ENCODE measurements at regions not wholly inside any gene's neighbourhood (a gene's known extent, or its start where the extent isn't known, plus 50 kb on each side); places are given as distances from the start of the nearest gene placed in this dataset.

DNA sequence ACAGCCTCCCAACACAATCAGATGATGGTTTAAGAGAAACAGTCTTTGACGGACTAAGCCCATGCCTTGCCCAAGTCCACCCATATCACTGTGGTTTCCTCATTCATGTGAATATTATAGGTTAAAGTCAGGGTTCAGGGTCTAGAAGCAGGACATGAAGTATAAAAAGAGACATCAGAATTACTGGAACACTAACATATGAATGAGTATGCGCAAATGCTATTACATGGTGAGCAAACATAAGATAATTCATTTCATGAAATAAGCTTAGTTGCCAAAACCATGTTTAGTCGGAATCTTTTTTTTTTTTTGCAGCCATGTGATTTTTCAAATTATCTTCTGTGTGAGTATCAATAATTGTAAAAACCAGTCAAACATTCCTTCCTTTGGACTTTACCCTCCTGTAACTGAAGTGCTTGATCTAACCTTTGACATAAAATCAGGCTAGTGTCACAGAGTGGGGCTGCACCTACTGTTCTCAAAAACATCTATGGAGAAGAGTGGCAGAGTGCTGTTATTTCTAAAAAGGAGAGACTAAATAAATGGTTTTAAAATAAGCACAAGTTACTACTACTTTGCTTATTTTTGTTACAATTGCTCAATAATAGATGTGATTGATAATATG lies 84.9 kb upstream of the NRIP1 start:
- BruUV-seq (replicated peaks): no TSS peak
- no peak for DNase-seq (ENCODE audit: low read depth, low spot score)
- CTCF ChIA-PET: no interaction called here

DNA sequence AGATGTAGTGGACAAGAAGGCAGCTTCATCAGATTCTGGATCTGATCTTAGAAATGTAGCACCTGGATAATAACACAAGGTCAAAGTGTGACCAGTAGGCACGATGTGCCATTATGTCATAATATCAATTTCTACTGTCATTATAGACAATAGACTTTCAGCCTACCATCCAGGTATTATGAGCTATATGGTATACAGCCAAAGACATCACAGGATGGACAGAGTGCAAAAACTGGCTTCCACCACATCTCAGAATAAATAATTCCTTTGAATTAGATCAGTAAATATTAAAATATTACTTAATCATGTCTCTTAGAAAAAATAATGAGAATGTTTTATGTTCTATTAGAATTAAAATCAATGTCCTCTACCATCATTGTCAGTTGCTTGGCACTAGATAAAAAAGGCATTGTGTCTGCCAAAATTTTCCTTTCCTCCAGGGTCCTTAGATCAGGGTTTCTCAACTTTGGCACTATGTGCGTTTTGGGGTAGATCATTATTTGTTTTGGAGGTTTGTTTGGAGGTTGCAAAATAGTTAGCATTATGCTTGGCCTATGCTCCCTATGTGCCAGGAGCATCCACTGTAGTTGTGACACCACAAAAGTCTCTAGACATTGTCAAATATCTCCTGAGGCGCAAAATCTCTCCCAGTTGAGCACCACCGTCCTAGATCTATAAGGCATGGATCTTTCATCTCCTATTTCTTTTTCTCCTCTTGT lies 86.7 kb upstream of the NRIP1 start:
- no TSS peak for BruUV-seq (replicated peaks)
- no peak for ATAC-seq

More for the DNA sequence above, 84.9 kb upstream of the NRIP1 start:
- no peaks in the 10 kb centered on the region for H3K4me1 ChIP-seq (ENCODE audit: control insufficient read depth, insufficient read depth, low read length)
- in situ Hi-C loops (cut with HindIII; ENCODE audit: low pct_unique_long_range_greater_than_20kb, low sequenced_read_pairs): no loop called here
- no peak overlapping the region for H3K4me3 ChIP-seq (ENCODE audit: low read depth in 2 of 2, low read length in 2 of 2)
- intact Hi-C loops (cut with micrococcal nuclease; ENCODE audit: unreplicated experiment): no loop called here
- no peak overlapping the region for H3K27ac ChIP-seq (ENCODE audit: low read length)
- POLR2A ChIA-PET: no interaction called here
- no peaks in the 10 kb centered on the region for H3K27me3 ChIP-seq (ENCODE audit: control insufficient read depth, insufficient read depth, low read length)
- TF ChIP-seq SIN3A (IDR thresholded peaks at IDR 0.05; ENCODE audit: borderline replicate concordance, insufficient read depth, low read depth, low read length) (no peak), POLR2AphosphoS5 (IDR thresholded peaks at IDR 0.05; ENCODE audit: low read depth, low read length) (no peak), TCF7L2 (IDR thresholded peaks at IDR 0.05; ENCODE audit: low read depth, low read length) (no peak)
- TF ChIP-seq, protein P1, sequence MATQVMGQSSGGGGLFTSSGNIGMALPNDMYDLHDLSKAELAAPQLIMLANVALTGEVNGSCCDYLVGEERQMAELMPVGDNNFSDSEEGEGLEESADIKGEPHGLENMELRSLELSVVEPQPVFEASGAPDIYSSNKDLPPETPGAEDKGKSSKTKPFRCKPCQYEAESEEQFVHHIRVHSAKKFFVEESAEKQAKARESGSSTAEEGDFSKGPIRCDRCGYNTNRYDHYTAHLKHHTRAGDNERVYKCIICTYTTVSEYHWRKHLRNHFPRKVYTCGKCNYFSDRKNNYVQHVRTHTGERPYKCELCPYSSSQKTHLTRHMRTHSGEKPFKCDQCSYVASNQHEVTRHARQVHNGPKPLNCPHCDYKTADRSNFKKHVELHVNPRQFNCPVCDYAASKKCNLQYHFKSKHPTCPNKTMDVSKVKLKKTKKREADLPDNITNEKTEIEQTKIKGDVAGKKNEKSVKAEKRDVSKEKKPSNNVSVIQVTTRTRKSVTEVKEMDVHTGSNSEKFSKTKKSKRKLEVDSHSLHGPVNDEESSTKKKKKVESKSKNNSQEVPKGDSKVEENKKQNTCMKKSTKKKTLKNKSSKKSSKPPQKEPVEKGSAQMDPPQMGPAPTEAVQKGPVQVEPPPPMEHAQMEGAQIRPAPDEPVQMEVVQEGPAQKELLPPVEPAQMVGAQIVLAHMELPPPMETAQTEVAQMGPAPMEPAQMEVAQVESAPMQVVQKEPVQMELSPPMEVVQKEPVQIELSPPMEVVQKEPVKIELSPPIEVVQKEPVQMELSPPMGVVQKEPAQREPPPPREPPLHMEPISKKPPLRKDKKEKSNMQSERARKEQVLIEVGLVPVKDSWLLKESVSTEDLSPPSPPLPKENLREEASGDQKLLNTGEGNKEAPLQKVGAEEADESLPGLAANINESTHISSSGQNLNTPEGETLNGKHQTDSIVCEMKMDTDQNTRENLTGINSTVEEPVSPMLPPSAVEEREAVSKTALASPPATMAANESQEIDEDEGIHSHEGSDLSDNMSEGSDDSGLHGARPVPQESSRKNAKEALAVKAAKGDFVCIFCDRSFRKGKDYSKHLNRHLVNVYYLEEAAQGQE (IDR thresholded peaks at IDR 0.05; ENCODE audit: insufficient read depth in 1 of 2, low read depth in 2 of 2, low read length in 1 of 2): no peak
- TF ChIP-seq, protein P2, sequence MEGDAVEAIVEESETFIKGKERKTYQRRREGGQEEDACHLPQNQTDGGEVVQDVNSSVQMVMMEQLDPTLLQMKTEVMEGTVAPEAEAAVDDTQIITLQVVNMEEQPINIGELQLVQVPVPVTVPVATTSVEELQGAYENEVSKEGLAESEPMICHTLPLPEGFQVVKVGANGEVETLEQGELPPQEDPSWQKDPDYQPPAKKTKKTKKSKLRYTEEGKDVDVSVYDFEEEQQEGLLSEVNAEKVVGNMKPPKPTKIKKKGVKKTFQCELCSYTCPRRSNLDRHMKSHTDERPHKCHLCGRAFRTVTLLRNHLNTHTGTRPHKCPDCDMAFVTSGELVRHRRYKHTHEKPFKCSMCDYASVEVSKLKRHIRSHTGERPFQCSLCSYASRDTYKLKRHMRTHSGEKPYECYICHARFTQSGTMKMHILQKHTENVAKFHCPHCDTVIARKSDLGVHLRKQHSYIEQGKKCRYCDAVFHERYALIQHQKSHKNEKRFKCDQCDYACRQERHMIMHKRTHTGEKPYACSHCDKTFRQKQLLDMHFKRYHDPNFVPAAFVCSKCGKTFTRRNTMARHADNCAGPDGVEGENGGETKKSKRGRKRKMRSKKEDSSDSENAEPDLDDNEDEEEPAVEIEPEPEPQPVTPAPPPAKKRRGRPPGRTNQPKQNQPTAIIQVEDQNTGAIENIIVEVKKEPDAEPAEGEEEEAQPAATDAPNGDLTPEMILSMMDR (IDR thresholded peaks at IDR 0.05): no peak
- no peak for ATAC-seq
- no peaks in the 10 kb centered on the region for H3K9me3 ChIP-seq (ENCODE audit: control insufficient read depth, insufficient read depth, low read depth, low read length)
- H3K36me3 ChIP-seq (ENCODE audit: control insufficient read depth, insufficient read depth, low read length): no peaks in the 10 kb centered on the region

More for the DNA sequence above, 86.7 kb upstream of the NRIP1 start:
- in situ Hi-C loops (cut with HindIII; ENCODE audit: low pct_unique_long_range_greater_than_20kb, low sequenced_read_pairs) (no loop called here), intact Hi-C loops (cut with micrococcal nuclease; ENCODE audit: unreplicated experiment) (no loop called here)
- no peaks in the 10 kb centered on the region for H3K4me1 ChIP-seq (ENCODE audit: control insufficient read depth, insufficient read depth, low read length)
- ChIA-PET CTCF (no interaction called here), POLR2A (no interaction called here)
- H3K27ac ChIP-seq (ENCODE audit: low read length): no peak overlapping the region
- no peaks in the 10 kb centered on the region for H3K9me3 ChIP-seq (ENCODE audit: control insufficient read depth, insufficient read depth, low read depth, low read length)
- H3K27me3 ChIP-seq (ENCODE audit: control insufficient read depth, insufficient read depth, low read length): no peaks in the 10 kb centered on the region
- H3K4me3 ChIP-seq (ENCODE audit: low read depth in 2 of 2, low read length in 2 of 2): no peak overlapping the region
- TF ChIP-seq SIN3A (IDR thresholded peaks at IDR 0.05; ENCODE audit: borderline replicate concordance, insufficient read depth, low read depth, low read length) (no peak), POLR2AphosphoS5 (IDR thresholded peaks at IDR 0.05; ENCODE audit: low read depth, low read length) (no peak), TCF7L2 (IDR thresholded peaks at IDR 0.05; ENCODE audit: low read depth, low read length) (no peak)
- TF ChIP-seq, protein P2 (IDR thresholded peaks at IDR 0.05): no peak
- TF ChIP-seq, protein P1 (IDR thresholded peaks at IDR 0.05; ENCODE audit: insufficient read depth in 1 of 2, low read depth in 2 of 2, low read length in 1 of 2): no peak
- H3K36me3 ChIP-seq (ENCODE audit: control insufficient read depth, insufficient read depth, low read length): no peaks in the 10 kb centered on the region
- no peak for DNase-seq (ENCODE audit: low read depth, low spot score)

Measured in Panc1 (cell line).